Kidney (tissue), 13 donors: ENCODE measurements at regions not wholly inside any gene's neighbourhood (a gene's known extent, or its start where the extent isn't known, plus 50 kb on each side); places are given as distances from the start of the nearest gene placed in this dataset.
A peak's percentile ranks its signal among the peaks of the same experiment; 100 is the strongest.

Experiments used
- DNase-seq, 5 donors: peaks; one replicate each; pipeline ENCODE4 v3.0.0-alpha.2; 2013 to 2020
- FAIRE-seq: peaks from 2 replicates; lab custom pipeline; 2012; peaks lifted over from hg19 to GRCh38; lab: Jason Lieb, UNC
- H3K27ac ChIP-seq, 2 donors: one replicate each; pipeline ENCODE4 v1.7.0; 2013; ENCODE audit warnings: low read depth in 2 of 2, low read length in 2 of 2, inconsistent platforms in 1 of 2
- H3K27me3 ChIP-seq: one replicate; pipeline ENCODE4 v1.7.1; 2013; ENCODE audit warnings: low read length, inconsistent platforms; ENCODE audit not compliant: control insufficient read depth, insufficient read depth
- H3K36me3 ChIP-seq, 3 donors: one replicate each; pipeline versions ENCODE4 v1.7.0 to v1.7.1; 2013; ENCODE audit warnings: low read length in 3 of 3, control low read depth in 1 of 3, inconsistent platforms in 1 of 3; ENCODE audit not compliant: insufficient read depth in 3 of 3, control insufficient read depth in 2 of 3
- H3K4me1 ChIP-seq, 3 donors: one replicate each; pipeline versions ENCODE4 v1.7.0 to v1.7.1; 2013; ENCODE audit warnings: low read length in 3 of 3, inconsistent platforms in 1 of 3, low read depth in 1 of 3; ENCODE audit not compliant: control insufficient read depth in 2 of 3, insufficient read depth in 2 of 3
- H3K4me3 ChIP-seq, 3 donors: one replicate each; pipeline versions ENCODE4 v1.7.0 to v1.8.1; 2013; ENCODE audit warnings: low read length in 3 of 3, control low read depth in 1 of 3, inconsistent platforms in 1 of 3
- H3K9ac ChIP-seq, 3 donors: one replicate each; pipeline versions ENCODE4 v1.7.0 to v1.7.1; 2013; ENCODE audit warnings: low read length in 3 of 3, control low read depth in 1 of 3, inconsistent platforms in 1 of 3
- H3K9me3 ChIP-seq, 3 donors: one replicate each; pipeline versions ENCODE4 v1.7.0 to v1.7.1; 2013; ENCODE audit warnings: low read length in 3 of 3, control low read depth in 1 of 3, inconsistent platforms in 1 of 3; ENCODE audit not compliant: control insufficient read depth in 2 of 3, insufficient read depth in 1 of 3
- CTCF ChIP-seq: IDR thresholded peaks from 3 replicates; pipeline ENCODE4 v1.5.1; 2012; ENCODE audit warnings: mild to moderate bottlenecking, moderate library complexity, borderline replicate concordance; ENCODE audit not compliant: insufficient read depth; ENCODE audit errors: extremely low read depth
- intact Hi-C: fragments of 100-400 bp; cut with DNase I; formaldehyde crosslinking; loops from one replicate; pipeline ENCODE4 v1.11.1; 2022
- donor health status: control.
- donor health status: control.
- donor health status: control.
- donor health status: control.
- donor health status: control.
- donor health status: DM: yes; HTN: yes; CAD: no.
- donor health status: Normal renal cell carcinoma (clear cell type).

- peak in 4 of 5 donors; percentile 19 to 43 (median 28) for DNase-seq
- no peak for TF ChIP-seq CTCF
- Histone ChIP-seq H3K4me1 (no peaks in the 10 kb centered on the region), H3K36me3 (no peaks in the 10 kb centered on the region), H3K9ac (no peak overlapping the region), H3K27ac (no peak overlapping the region), H3K27me3 (no peaks in the 10 kb centered on the region), H3K9me3 (no peaks in the 10 kb centered on the region), H3K4me3 (no peak overlapping the region)
- intact Hi-C loops, result no loop called here
- no peak for FAIRE-seq
Observed at GRCh38 chr3:106913111-106913698, 464.0 kb upstream of the CCDC54 start.

GRCh38 chr3:106913966-106914365 is 463.3 kb upstream of the CCDC54 start:
- Histone ChIP-seq H3K9me3 (no peaks in the 10 kb centered on the region), H3K4me3 (no peak overlapping the region), H3K27ac (no peak overlapping the region), H3K36me3 (no peaks in the 10 kb centered on the region), H3K4me1 (no peaks in the 10 kb centered on the region), H3K27me3 (no peaks in the 10 kb centered on the region), H3K9ac (no peak overlapping the region)
- no peak for DNase-seq
- no peak for FAIRE-seq
- TF ChIP-seq CTCF, result no peak
- intact Hi-C loops, result no loop called here

GRCh38 chr3:106920609-106921008 is 456.6 kb upstream of the CCDC54 start:
- Histone ChIP-seq H3K4me1 (no peaks in the 10 kb centered on the region), H3K36me3 (no peaks in the 10 kb centered on the region), H3K9ac (no peak overlapping the region), H3K4me3 (no peak overlapping the region), H3K27me3 (no peaks in the 10 kb centered on the region), H3K9me3 (no peaks in the 10 kb centered on the region), H3K27ac (no peak overlapping the region)
- intact Hi-C loops, result no loop called here
- DNase-seq (no peak), FAIRE-seq (peak; percentile 17)
- no peak for TF ChIP-seq CTCF

- no peak for TF ChIP-seq CTCF
- H3K27me3 ChIP-seq, result no peaks in the 10 kb centered on the region
- H3K27ac ChIP-seq, result no peak overlapping the region
- no peak overlapping the region for H3K4me3 ChIP-seq
- DNase-seq, result no peak
- H3K36me3 ChIP-seq, result no peaks in the 10 kb centered on the region
- H3K9ac ChIP-seq, result no peak overlapping the region
- H3K4me1 ChIP-seq, result no peaks in the 10 kb centered on the region
- FAIRE-seq, result no peak
- intact Hi-C loops, result no loop called here
- no peaks in the 10 kb centered on the region for H3K9me3 ChIP-seq
Observed at GRCh38 chr3:106929081-106929480, 448.2 kb upstream of the CCDC54 start.
